Activated CD4-positive, alpha-beta T cell treated with anti-CD3 and anti-CD28 coated beads, Interleukin-10, Interleukin-2, amounts not matched to agents 100 ng/mL and 50 ng/mL, durations not matched to agents 16 hours and 8 hours (primary cell): ENCODE measurements at regions not wholly inside any gene's neighbourhood (a gene's known extent, or its start where the extent isn't known, plus 50 kb on each side); places are given as distances from the start of the nearest gene placed in this dataset.

Experiments used
- DNase-seq: peaks from one replicate; pipeline ENCODE4 v3.0.0-alpha.2; 2020

DNA sequence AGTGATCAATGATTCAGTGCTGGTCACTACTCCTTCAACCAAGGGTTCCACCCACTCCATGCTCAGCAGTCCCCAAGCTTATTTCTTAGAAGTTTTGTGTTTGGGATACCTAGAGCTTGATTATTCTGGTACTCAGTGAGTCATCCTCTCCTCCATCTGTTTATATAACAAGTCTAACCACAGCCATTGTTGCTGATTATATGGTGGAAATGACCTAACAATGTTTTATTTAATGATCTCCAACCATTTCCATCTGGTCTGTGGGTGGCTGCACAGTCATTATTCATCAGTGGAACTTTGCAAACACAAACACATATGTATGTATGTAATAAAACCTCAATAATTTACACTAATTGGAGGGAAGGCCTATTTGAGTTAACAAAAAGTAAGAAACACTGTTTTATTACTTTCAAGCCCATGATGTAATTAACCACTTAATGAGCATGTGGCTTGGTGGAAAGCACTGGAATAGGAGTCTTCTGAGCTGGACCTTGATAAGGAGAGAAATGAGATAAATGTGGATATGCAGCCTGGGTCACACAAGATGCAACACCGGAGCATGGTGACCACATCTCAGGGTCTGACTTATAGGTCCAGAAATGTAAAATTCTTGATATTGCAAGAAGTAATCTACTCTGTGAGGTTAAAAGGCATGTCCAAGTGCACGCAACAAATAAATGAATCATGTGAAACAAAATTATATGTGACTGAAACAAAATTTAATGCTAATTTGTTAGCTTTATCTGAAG, 99.0 kb upstream of the WLS start:
- no peak for DNase-seq

DNA sequence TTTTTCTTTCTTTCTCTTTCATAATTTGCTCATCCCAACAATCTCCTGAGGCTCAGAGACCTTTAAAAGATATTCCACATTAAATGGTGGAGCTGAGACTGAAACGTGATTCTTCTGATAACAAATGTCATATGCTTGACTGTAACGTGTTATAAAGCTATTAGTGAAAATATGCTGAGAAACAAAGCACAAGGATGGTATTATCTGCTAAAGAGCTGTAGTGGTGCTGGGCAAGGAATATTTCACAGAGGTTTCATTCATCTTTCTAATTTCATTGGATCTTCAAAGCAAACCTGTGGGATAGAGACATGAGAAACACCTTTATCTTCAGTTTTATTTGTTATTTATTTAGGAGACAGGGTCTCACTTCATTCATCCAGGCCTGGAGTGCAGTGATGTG, 98.1 kb upstream of the WLS start:
- no peak for DNase-seq

DNA sequence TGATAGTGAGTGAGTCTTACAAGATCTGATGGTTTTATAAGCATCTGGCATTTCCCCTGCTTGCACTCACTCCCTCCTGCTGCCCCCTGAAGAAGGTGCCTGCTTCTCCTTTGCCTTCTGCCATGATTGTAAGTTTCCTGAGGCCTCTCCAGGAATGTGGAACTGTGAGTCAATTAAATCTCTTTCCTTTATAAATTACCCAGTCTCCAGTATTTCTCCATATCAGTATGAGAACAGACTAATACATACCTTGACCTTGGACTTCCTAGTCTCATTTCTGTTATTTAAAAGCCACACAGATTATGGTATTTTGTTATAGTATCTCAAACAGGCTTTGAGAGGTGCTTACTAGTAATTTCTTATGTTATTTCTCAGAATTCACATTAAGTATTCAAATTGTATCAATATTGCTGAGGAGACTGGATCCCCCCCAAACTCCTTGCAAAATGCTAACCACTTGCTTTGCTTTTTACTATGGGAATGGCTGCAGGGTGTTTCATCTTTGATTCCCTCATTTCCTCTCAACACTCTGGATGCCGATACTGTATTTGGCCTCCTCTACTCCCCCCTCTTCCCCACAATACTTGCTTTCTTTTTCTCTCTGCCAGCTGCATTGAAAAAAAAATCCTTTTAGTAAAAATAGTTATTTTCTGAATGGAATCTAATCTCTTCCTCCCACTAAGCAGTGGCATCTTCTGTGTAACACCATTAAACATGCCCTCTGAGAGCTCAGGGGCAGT, 96.9 kb upstream of the WLS start:
- DNase-seq, result no peak

DNA sequence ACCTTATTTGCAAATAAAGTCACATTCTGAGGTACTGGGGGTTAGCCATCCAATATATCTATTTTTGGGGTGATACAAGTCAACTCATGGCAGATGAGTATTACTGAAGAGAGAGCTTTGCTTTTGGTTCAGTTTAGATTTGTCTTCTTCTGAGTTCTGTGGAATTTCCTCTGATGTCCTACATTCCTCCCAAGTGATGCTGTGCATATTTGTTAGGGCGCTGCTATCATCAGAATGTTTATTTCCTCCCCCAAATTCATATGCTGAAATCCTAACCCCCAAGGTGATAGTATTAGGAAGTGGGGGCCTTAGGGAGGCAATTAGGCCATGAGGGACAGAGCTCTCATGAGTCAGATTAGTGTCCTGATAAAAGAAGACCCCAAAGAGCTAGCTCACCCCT, 96.2 kb upstream of the WLS start:
- no peak for DNase-seq

DNA sequence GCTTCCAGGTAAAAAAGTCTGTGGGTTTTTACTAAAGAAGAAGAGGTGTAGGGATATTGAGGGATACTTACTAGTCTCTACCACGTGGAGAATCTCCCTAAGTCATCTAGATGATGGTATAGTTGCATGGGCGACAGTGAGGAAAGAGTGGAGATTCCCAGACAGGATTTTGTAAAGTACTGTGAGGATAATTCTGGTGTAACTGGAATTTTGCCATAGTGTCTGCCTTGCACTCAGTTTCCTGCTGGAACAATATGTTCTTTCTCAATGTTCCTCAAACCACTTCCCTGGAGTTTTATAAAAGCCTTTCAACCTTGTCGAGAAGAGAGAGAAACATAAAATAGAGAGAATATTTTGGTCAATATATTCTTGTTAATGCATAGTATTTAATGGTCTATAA, 95.1 kb upstream of the WLS start:
- DNase-seq, result no peak

DNA sequence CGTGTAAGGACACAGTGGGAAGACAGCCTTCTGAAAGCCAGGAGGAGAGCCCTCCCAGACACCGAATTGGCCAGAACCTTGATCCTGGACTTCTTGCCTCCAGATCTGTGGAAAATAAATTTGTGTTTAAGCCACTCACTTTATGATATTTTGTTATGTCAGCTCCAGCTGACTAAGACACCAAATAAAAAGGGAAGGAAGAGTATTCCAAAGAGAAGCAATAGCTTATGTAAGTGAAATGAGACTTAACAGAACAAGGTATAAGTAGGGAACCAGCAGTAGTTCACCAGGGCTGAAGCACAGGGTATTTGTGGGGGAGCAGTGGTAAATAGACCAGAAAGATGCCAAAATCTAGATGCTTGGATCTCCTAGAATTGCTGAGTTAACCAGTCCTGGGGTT, 94.2 kb upstream of the WLS start:
- no peak for DNase-seq

DNA sequence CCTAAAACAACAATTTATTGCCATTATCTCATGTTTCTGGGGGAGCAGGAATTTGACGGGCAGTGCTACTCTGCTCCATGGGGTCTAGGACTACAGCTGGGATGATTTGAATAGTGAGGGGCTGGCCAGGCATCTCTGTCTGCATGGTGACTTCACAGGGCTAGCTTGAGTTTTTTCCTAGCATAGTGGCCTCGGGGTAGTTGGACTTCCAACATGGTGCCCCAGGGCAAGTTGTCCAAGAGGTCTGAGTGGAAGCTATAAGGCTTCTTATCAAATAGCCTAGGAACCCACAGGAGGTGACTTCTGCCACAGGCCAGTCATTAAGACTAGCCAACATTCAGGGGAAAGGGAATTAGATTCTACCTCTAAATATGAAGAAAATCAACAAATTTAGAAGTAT, 92.0 kb upstream of the WLS start:
- DNase-seq, result no peak

DNA sequence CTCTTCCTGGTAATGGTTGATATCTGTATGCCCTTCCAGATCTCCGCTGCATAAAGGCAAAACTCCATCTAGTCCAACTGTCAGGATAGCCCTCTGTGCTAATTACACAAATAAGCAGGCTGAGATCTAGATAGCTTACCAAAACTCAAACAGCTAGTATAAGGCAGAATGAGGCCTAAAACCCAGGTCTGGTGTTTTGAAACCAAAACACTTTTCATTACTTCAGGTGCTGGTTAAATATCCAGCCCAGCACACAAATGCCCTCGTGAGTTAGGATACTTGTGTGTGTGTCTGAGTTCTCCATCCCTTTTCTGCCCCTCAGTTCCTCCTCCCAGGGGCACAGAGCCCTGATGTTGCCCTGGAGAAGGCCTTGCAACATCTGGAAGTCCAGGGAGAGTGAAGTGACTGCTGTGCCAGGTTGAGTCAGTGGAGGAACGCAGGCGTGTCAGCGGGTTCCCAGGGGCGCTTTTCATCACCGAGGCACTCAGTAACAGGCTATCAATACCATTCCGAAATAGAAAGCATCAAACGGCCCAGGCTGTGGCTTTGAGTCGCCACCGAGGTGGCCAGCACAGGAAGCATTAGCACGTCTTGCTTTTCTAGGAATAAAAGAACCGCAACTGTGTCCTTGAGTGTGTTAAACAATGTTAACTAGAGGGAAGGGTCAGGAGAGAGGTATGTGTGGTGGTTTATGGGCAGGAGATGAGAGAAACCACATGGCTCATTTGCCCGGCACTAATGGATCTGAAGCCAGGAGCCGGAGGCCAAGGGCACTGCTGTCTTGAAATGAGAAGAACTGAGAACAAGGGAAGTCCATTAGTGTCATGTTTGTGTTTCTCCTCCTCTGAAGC, 90.7 kb upstream of the WLS start:
- no peak for DNase-seq

DNA sequence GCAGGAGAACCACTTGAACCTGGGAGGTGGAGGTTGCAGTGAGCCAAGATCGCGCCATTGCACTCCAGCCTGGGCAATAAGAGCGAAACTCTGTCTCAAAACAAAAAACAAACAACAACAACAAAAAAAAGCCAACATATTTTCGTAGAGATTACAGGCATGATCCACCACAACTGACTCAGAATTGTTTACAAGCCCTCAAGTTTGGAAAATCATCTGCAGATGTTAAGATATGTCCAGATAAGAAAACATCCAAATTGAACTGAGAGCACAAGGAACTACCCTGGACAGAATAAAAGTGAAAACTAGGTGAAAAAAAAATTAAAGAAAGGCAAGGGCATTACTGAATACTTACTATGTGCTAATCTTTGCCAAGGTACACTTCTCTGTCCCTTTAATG, 89.8 kb upstream of the WLS start:
- DNase-seq, result no peak

DNA sequence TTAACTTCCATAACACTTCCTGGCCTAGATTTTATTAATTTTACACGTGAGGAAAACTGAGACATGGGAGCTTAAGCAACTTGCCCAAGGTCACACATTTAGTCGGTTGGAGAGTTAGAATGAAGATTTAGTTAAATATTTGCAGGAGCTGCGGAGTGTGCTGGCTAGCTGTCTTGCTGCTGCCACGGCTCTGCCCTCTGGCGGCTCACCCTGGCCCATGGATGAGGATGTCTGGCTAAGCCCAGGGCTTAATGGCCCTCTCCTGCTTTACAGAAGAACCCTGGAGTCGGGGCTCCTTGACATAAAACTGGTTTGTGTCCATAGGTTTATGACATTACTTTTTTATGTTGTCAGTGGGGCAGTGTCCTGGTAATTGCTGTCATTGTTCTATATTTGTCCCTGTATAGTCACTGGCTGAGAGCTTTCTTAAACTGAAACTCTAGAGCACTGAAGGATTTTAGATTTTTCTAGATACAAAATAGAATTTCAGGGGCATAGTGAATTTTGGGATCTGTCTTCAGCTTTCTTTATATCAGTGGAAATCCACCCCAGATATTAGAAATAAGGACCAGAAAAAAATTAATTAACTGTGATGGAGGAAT, 88.9 kb upstream of the WLS start:
- DNase-seq, result no peak

DNA sequence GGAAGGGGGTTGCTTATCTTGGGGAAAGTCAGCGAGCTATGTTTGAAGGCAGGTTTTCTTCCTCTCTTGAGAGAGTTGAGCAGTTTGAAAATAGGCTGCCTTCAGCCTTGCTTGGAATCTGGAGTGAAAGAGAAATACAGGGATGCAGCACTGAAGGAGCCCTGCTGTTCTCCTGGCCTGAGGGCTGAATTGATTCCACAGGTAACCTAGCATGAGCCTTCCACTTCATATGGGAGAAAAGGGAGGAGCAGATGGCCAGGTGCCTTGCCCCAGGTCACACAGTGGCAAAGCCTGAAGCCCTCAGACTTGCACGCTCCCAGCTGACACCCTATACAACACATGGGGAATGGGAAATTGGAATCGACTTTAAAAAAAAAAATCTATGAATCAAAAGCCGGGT, 88.0 kb upstream of the WLS start:
- DNase-seq, result no peak

DNA sequence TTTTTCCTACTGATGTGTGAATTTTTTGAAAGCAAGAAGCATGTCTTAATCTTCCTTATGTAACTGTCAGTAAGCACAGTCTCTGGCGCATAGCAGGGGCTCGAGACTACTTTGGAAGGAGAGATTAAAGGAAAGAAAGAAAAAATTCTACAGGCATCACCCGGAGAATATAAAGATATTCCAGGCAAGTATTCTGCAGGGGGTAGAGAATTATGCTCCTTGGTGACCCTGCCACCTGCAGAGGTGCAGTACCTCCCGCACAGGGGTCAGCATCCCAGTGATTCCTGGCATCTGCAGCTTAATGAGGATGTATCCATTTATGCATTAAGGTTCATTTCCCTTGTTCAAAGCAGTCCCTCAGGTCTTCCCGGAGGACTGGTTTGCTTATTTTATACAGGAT, 87.6 kb upstream of the WLS start:
- DNase-seq, result no peak

DNA sequence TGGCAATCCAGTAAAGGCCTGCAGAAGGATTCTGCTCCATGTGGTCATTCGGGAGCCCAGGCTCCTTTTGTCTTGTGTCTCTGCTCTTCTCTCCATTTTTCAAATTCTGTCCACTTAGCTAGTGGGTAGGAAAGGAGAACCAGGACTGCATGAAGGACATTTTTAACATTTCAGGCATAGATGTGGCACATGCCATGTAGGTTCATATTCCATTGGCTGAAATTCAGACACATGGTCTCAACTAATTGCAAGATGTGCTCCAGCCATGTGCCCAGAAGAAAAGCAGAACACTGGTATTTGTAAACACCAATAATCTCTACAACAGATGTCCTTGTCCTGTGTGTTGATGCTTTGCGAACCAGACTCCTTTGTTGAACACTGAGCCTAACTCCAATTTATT, 85.2 kb upstream of the WLS start:
- DNase-seq, result no peak

DNA sequence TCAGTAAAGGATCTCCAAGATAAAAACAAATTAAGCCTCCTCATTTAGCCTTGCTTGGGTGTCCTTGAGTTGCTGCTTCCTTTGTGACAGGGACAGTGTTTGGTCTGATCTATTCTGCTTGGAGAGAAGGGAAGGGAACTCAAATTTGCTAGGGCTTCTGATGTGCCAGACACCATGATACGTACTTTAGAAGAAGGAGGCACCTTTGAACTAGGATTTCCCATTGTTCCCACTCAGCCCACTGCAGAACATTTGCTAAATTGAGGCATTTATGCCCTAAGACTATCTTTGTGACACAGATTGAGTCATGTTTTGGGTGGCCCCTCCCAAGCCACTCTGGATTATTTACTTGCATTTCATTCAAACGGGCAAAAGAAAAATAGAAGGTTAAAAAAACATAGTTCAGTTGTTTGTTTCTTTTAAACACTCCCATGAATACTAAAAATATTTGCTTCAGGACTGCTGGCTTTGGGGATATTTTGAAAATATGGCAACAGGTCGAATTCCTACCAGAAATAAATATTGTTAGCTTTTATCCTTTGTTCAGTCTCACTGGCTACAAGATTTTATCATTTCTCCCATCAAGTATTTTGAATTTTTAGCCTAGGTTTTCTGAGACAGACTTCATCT, 81.9 kb upstream of the WLS start:
- DNase-seq, result no peak

DNA sequence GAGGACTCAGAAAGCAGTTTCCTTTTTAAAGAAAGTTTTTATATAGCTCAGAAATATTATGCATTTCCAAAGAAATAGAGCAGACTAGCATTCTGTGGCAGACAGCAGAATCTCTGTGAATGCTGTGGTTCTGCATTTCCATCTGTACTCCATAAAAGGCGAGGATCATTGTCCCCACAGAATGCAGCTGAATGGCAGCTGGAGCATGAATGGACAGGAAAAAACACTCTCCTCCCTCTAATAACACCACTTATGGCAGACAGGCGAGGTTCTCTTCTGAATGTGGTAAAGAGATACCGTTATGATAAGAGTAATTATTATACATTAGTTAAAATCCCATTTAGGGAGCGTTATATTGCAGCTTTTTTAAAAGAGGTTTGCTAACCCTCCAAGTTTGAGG, 81.4 kb upstream of the WLS start:
- DNase-seq, result no peak

DNA sequence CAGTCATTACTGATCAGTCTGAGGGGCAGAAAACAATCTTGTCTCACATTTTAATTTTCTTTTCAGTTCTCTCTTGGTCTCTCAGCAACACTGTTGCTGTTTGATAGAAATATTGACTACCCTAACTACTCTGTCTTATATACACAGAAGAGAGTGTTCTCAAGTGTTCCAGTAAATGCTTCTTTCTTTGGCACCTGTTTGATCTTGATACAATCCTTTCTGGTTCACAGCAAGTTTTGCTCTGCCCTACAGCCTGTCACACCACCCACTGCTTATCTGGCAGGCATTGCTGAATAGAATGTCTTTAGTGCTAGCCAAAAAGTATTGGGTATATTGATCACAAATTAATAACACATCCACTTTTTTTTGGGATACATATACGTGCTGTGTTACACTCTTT, 75.7 kb upstream of the WLS start:
- DNase-seq, result no peak

DNA sequence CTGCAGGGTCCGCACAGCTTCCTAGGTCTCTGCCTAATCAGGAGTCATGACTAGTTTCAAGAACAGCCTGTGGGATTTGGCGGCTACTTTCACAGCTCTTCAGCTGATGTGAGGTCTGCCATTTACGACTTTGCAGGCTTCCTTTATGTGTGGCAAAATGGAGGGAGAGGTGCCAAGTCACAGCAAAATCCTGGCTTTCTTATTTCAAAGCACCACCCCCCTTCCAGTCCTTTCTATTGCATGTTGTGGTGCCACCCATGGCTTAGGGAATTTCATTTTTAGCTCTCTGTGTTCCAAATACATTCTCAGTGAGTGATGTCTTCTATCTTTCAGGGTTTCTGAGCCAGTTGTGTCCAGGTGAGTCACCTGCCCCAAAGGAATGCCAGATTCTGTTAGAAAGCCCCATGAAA, 75.1 kb upstream of the WLS start:
- no peak for DNase-seq

DNA sequence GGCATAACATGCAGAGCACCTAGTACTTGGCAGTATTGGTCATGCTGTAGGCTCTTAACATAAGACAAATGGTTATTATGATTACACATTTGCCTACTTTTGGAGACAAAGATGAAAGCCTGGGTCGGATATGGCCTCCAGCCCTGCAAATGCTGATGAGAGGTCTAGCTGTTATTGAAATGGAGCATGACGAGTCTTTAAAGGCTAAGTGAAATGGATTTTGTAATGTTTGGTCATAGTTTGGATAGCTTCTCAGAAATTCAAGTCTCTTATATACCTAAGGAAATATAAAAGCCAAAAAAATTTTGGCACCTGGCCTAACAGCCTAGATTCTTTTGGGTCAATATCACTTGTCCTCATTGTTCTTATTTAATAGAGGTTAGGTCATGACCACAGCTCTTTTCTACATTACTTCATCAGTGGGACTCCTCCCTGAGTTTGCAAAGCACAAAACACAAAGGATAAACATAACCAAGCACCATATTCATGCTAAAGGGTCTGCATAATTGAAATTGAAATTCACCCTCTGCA, 69.2 kb upstream of the WLS start:
- DNase-seq, result no peak

DNA sequence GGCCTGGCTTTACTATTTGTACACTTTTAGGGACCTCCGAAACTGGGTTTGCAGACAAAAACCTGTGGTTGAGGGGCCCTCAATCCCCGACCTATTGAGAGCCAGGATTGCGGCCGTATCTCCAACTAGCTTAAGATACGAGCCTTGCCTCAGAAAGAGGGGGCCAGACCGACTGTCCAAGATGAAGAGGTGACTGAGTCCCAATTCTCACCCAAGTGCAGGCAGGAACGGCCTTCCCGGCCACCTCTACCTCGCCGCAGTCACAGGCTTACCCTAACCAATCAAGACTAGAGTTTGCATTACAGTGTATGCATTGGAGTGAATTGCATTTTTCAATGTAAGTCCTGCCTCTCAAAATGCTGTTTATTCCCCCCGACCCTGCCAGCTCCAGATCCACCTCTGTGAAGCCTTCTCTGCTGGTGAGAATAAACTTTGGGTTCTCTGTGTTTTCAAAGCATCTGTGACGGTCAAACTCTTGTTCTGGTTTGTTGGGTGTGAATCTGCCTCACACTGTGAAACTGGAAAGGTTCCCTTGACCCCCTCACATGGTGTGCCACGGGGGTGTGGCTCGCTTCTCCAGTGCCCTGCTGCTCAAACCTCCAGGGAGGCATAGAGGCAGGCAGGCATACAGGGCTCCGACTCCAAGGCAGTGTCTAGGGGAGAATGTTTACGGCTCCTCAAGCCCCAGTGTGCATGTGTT, 62.2 kb upstream of the WLS start:
- no peak for DNase-seq

DNA sequence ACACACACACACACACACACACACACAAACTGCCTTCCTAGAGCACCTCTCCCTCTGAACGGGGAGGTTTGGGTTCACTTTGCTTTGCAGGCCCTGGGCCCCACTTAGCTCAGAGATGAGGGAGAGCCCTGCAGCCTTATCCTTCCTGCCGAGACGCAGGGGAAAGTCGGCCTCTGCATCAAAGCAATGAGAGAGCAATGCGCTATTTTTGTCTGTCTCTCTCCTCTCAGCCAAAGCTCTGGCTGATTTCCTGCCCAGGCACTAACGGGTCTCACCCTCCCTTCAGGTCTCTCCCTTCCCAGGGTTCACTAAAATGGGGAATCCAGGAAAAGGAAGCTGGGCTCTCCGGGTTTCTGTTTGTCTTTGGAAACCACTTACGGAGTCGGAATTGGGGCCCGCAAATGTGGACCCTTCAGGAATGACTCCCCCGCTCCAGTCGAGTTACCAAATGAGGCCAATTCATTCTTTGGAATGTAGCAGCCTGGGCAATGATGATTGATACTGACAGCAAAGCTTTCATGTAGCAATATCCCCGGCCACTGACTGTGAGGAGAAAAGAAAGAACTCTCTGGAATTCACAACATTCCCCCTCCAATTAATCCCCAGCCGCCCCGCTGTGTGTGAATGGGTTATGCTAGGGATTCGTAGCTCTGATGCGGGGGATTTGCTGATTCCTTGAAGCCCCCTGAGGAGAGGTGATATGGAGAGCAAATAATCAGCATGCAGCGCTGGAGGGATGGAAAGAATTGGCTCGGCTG, 61.5 kb upstream of the WLS start:
- DNase-seq, result no peak

DNA sequence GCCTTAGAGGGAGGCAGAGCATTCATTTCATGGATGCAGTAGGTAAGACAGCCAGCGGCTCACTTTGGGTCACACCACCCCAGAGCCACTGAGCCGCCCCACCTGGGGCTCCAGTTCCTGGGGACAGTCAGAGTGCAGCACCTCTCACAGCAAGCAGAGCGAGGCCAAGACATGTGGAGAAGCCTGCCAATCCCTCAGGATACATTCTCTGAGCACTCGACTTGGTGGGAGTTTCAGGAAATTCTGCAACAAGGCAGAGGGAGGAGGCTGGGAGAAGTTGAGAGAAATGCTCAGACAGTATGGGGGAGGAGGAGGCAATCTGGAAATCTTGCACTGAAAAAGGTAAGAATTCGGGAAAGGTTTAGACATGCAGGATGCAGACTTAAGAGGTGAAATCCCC, 60.8 kb upstream of the WLS start:
- DNase-seq, result no peak
